Upper lobe of right lung (tissue), 1 donor: ENCODE measurements at regions not wholly inside any gene's neighbourhood (a gene's known extent, or its start where the extent isn't known, plus 50 kb on each side); places are given as distances from the start of the nearest gene placed in this dataset.

Experiments
- ATAC-seq: fragments of 200-7000 bp; cut with Tn5 transposase; one replicate; pipeline ENCODE4 v1.9.1; 2020; ENCODE audit warnings: mild to moderate bottlenecking, moderate library complexity
- DNase-seq: peaks from one replicate; pipeline ENCODE4 v3.0.0-alpha.2; 2020
- H3K27ac ChIP-seq: fragments of 200-600 bp; one replicate; pipeline ENCODE4 v1.8.0; 2022
- H3K27me3 ChIP-seq: fragments of 200-600 bp; one replicate; pipeline ENCODE4 v1.8.0; 2022; ENCODE audit warnings: mild to moderate bottlenecking
- H3K36me3 ChIP-seq: fragments of 200-600 bp; one replicate; pipeline ENCODE4 v1.8.0; 2022
- H3K4me1 ChIP-seq: fragments of 200-600 bp; one replicate; pipeline ENCODE4 v1.8.0; 2022
- H3K4me3 ChIP-seq: fragments of 200-600 bp; one replicate; pipeline ENCODE4 v1.8.0; 2022; ENCODE audit warnings: mild to moderate bottlenecking
- H3K9me3 ChIP-seq: fragments of 200-600 bp; one replicate; pipeline ENCODE4 v1.8.0; 2022
- CTCF ChIP-seq: fragments of 200-600 bp; IDR thresholded peaks from one replicate; pipeline ENCODE4 v1.8.0; 2022; ENCODE audit warnings: antibody characterized with exemption
- intact Hi-C: fragments of 100-400 bp; cut with DNase I; formaldehyde crosslinking; loops from one replicate; pipeline ENCODE4 v1.11.0; 2022
- donor health status: DM: no; HTN: yes; CAD: no; lungs with severe emphysema.

GRCh38 chrX:43469391-43470054 is 186.6 kb upstream of the MAOA start:
- DNase-seq, result no peak

DNA sequence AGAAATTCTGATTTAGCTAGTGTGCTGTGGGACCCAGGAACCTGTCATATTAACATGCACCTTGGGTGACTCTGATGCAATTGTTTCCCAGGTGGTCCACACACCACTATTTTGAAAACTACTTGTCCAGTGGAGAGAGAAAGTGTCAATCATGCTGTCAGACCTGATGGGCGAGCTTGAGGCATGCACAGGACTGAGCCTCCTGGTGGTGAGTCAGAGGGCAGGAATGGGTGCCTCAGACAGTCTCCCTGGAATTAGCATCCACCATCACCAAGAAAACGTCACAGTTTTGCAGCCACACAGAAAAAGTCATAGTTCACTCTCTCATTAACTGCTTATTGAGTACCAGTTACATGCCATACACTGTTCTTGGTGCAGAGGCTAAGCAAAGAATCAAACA is 181.8 kb upstream of the MAOA start:
- intact Hi-C loops, result no loop called here
- TF ChIP-seq CTCF, result no peak
- Histone ChIP-seq H3K27me3 (no peaks in the 10 kb centered on the region), H3K27ac (no peak overlapping the region), H3K4me1 (no peaks in the 10 kb centered on the region), H3K36me3 (no peaks in the 10 kb centered on the region), H3K9me3 (no peaks in the 10 kb centered on the region), H3K4me3 (no peak overlapping the region)
- DNase-seq (no peak), ATAC-seq (no peak)

More at GRCh38 chrX:43469391-43470054, 186.6 kb upstream of the MAOA start:
- H3K36me3 ChIP-seq, result no peaks in the 10 kb centered on the region
- H3K27ac ChIP-seq, result no peak overlapping the region
- ATAC-seq, result no peak
- H3K9me3 ChIP-seq, result no peaks in the 10 kb centered on the region
- intact Hi-C loops, result no loop called here
- TF ChIP-seq CTCF, result no peak
- no peaks in the 10 kb centered on the region for H3K4me1 ChIP-seq
- H3K4me3 ChIP-seq, result no peak overlapping the region
- no peaks in the 10 kb centered on the region for H3K27me3 ChIP-seq

DNA sequence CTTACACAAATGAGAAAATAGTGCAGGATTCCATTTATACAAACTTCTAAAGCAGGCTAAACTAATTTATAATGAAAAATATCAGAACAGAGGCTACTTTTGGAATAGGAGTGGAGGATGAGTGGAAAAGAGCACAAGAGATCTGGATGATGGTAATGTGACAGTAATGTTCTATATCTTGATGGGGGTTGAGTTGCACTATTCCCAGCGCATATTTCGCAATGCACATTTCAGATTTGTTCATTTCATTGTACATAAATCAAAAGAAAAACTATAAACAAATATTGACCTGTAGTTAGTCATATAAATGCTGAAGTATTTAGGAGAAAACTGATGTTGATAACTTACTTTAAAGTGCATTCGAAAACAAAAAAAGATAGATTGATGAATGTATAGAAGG is 177.0 kb upstream of the MAOA start:
- DNase-seq (no peak), ATAC-seq (no peak)
- H3K4me1 ChIP-seq, result no peaks in the 10 kb centered on the region
- no peaks in the 10 kb centered on the region for H3K36me3 ChIP-seq
- H3K27me3 ChIP-seq, result no peaks in the 10 kb centered on the region
- H3K4me3 ChIP-seq, result no peak overlapping the region
- no peak for TF ChIP-seq CTCF
- H3K9me3 ChIP-seq, result no peaks in the 10 kb centered on the region
- intact Hi-C loops, result no loop called here
- no peak overlapping the region for H3K27ac ChIP-seq

DNA sequence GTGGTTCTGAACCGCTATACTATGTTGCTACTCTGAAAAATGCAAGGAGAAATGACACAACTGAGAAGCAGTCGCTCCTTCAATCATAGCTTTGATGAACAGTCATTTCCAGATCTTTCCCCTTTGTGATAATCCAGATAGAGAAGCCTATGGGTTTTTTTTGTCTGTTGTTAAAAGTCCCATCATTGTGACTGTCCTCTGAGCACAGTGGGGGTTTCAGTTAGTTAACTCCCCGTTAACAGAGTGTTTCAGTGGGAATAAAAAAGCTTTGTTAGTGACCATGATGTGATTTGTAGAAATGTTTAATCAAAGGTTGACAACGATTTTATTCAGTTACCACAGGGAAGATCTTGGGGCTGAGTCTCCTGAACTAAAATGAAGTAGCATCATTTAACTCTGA is 176.2 kb upstream of the MAOA start:
- no peaks in the 10 kb centered on the region for H3K9me3 ChIP-seq
- intact Hi-C loops, result no loop called here
- H3K36me3 ChIP-seq, result no peaks in the 10 kb centered on the region
- no peaks in the 10 kb centered on the region for H3K27me3 ChIP-seq
- DNase-seq (no peak), ATAC-seq (no peak)
- no peak overlapping the region for H3K27ac ChIP-seq
- no peaks in the 10 kb centered on the region for H3K4me1 ChIP-seq
- no peak overlapping the region for H3K4me3 ChIP-seq
- TF ChIP-seq CTCF, result no peak

DNA sequence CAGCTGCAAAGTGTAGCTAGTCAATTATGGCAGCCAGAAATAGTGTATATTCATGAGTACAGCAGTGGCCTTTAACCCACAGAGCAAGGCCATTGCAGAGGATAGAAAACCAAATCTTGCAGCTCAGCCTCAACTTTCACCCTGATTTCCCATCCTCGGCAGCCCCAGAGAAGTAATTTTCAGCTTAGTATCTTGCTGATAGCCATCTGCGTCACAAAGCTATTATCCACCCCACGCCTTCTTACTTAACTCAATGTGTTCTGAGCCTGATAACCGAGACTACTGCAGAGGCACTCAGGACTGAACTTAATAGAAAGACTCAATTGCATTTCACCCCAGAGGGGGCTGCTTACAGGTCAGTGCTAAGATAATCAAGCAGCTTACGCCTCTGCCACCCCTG is 174.5 kb upstream of the MAOA start:
- no peaks in the 10 kb centered on the region for H3K27me3 ChIP-seq
- no peak for ATAC-seq
- H3K4me3 ChIP-seq, result no peak overlapping the region
- H3K9me3 ChIP-seq, result no peaks in the 10 kb centered on the region
- intact Hi-C loops, result no loop called here
- no peaks in the 10 kb centered on the region for H3K36me3 ChIP-seq
- no peak for DNase-seq
- no peaks in the 10 kb centered on the region for H3K4me1 ChIP-seq
- no peak overlapping the region for H3K27ac ChIP-seq
- no peak for TF ChIP-seq CTCF

DNA sequence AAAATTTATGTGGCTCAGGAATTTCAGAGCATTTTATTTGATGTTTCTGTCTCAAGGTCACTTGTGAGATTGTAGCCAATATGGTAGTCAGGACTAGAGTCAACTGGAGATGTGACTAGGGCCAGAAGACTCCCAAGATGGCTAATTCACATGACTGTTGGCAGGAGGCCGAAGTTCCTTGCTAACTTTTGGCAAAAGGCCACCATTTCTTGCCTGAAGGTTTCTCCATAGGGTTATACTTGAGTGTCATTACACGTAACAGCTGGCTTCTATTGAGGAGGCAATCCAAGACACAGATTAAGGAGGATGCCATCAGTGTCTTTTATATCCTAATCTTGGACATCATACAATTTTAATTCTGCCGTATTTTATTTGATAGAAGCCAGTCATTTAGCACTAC is 162.3 kb upstream of the MAOA start:
- no peak overlapping the region for H3K27ac ChIP-seq
- H3K4me3 ChIP-seq, result no peak overlapping the region
- no peaks in the 10 kb centered on the region for H3K9me3 ChIP-seq
- intact Hi-C loops, result no loop called here
- no peak for DNase-seq
- ATAC-seq, result no peak
- H3K36me3 ChIP-seq, result no peaks in the 10 kb centered on the region
- H3K4me1 ChIP-seq, result no peaks in the 10 kb centered on the region
- H3K27me3 ChIP-seq, result no peaks in the 10 kb centered on the region
- TF ChIP-seq CTCF, result no peak
